Suprapubic skin (tissue), 3 donors: ENCODE measurements at regions not wholly inside any gene's neighbourhood (a gene's known extent, or its start where the extent isn't known, plus 50 kb on each side); places are given as distances from the start of the nearest gene placed in this dataset.

Experiments used
- POLR2AphosphoS5 ChIP-seq, 3 donors: sonication (generic); formaldehyde crosslinking; IDR thresholded peaks; one replicate each; pipeline ENCODE4 v1.6.1; 2017; ENCODE audit warnings: antibody characterized with exemption in 3 of 3
- TF ChIP-seq, protein P1 (sequence below), 2 donors: fragments of 200-600 bp in 1 of 2; fragments of 450-650 bp in 1 of 2; sonication (generic) in 1 of 2; IDR thresholded peaks; one replicate each; pipeline ENCODE4 v1.5.1; 2016 to 2019; ENCODE audit warnings: antibody characterized with exemption in 2 of 2, mild to moderate bottlenecking in 1 of 2, moderate library complexity in 1 of 2

DNA sequence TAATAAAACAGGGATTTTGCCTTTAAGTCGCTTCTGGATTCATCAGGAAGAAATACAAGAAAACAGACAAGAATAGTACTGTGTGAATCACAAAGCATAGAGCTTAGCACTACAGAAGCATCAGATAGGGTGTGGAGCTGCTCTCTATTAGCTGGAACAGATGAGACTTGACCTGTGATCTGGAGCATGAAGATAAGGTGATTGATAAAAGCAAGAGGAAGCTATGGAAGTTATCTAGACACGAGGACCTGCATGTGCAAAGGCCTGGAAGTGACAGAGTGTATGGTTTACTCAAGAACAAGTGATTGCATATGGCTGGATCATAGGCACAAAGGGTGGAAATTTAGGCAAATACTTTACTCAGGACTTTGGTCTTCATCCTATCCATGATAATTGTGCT is 112.9 kb upstream of the MLIP start:
- no peak for TF ChIP-seq POLR2AphosphoS5 (IDR thresholded peaks at IDR 0.05)
- TF ChIP-seq, protein P1, sequence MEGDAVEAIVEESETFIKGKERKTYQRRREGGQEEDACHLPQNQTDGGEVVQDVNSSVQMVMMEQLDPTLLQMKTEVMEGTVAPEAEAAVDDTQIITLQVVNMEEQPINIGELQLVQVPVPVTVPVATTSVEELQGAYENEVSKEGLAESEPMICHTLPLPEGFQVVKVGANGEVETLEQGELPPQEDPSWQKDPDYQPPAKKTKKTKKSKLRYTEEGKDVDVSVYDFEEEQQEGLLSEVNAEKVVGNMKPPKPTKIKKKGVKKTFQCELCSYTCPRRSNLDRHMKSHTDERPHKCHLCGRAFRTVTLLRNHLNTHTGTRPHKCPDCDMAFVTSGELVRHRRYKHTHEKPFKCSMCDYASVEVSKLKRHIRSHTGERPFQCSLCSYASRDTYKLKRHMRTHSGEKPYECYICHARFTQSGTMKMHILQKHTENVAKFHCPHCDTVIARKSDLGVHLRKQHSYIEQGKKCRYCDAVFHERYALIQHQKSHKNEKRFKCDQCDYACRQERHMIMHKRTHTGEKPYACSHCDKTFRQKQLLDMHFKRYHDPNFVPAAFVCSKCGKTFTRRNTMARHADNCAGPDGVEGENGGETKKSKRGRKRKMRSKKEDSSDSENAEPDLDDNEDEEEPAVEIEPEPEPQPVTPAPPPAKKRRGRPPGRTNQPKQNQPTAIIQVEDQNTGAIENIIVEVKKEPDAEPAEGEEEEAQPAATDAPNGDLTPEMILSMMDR (IDR thresholded peaks at IDR 0.05): no peak
